ES-I3 (cell line): ENCODE measurements at regions not wholly inside any gene's neighbourhood (a gene's known extent, or its start where the extent isn't known, plus 50 kb on each side); places are given as distances from the start of the nearest gene placed in this dataset.
A peak's percentile ranks its signal among the peaks of the same experiment; 100 is the strongest.
"Not testable (repeated sequence)": the region's sequence is repeated elsewhere in the genome, so short reads cannot be mapped to it uniquely, and the experiment has no call there.

Experiments
- H3K36me3 ChIP-seq: 2 replicates; pipeline ENCODE4 v1.6.1; 2013; ENCODE audit warnings: mild to moderate bottlenecking, low read length, control low read depth, moderate library complexity; ENCODE audit not compliant: insufficient read depth
- H3K4me1 ChIP-seq: 2 replicates; pipeline ENCODE4 v1.6.1; 2013; ENCODE audit warnings: mild to moderate bottlenecking, control low read depth, low read length; ENCODE audit not compliant: insufficient read depth
- H3K9ac ChIP-seq: 2 replicates; pipeline ENCODE4 v1.6.1; 2013; ENCODE audit warnings: low read depth, mild to moderate bottlenecking, low read length, moderate library complexity
- H3K9me3 ChIP-seq: 2 replicates; pipeline ENCODE4 v1.6.1; 2013; ENCODE audit warnings: mild to moderate bottlenecking, low read length, moderate library complexity; ENCODE audit not compliant: control insufficient read depth, insufficient read depth

GRCh38 chr5:1963358-1963757 is 80.6 kb upstream of the IRX4 start:
- Histone ChIP-seq H3K36me3 (no peaks in the 10 kb centered on the region), H3K9me3 (no peaks in the 10 kb centered on the region), H3K4me1 (peaks cover 8% of the 10 kb centered on the region; the same call in 1 of the 2 replicates), H3K9ac (no peak overlapping the region)

DNA sequence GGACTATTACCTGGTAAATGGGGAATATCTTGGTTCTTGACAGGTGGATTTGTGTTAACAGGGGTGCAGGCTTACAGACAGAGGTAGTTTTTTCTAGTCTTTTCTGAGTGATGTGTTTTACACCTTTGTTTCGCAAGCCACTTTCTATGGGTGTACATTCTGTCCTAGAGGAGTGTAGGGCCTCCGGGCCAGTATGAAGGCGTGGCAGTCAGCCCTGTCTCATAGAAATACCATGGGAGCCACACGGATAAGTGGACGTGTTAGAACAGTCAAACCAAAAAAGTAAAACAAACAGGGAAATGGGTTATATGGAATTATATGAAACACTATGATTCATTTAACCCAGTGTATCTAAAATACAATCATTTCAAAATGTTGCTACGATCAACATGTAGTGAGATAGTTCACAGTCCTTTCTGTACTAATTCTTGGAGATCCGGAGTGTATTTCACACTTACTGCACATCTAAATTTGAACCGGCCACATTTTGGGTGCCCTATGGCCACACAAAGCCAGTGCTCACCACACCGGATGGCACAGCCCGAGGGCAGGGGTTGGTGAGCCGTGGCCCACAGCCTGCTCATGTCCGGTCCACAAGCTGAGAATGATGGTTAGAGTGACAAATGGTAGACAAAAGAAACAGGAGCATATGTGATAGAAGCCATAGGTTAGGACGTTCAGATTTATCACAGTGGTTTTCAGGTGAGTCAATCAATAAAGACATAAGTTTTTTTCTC is 80.1 kb upstream of the IRX4 start:
- H3K4me1 ChIP-seq = peaks cover 8% of the 10 kb centered on the region; the same call in 1 of the 2 replicates
- H3K9ac ChIP-seq = no peak overlapping the region
- H3K36me3 ChIP-seq = no peaks in the 10 kb centered on the region
- H3K9me3 ChIP-seq = no peaks in the 10 kb centered on the region

DNA sequence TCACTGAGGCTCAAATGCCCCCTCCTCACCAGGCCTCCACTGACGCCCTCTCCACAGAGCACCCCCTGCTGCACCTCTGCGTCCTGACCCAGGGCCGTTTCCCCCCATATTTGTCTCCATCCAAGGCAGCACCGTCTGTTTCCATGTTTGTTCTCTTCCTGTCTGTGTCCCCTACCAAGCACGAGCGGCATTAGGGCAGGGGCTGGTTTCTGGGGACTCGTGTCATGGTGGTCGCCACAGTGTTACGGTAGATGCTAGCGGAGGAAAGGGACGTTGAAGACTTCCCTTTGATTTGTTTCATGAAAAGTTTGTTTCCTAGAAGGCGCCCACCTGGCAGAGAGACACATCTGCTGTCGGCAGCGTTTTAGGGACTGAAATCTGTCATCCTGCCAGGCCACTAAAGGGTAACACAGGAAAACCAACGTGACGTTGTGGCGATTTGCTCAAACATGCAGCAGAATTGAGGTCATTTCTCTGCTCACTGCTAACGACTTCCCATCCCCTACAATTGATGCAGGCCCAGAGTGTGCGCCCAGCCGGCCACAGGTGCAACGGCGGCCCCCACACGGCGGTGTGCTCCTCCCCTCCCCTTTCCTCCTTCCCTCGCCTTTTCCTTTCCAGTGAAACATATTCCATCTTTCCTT is 79.3 kb upstream of the IRX4 start:
- peaks cover 8% of the 10 kb centered on the region; the same call in 1 of the 2 replicates for H3K4me1 ChIP-seq
- H3K9me3 ChIP-seq = no peaks in the 10 kb centered on the region
- H3K36me3 ChIP-seq = no peaks in the 10 kb centered on the region
- H3K9ac ChIP-seq = no peak overlapping the region

- Histone ChIP-seq H3K4me1 (peaks cover 5% of the 10 kb centered on the region; the same call in 1 of the 2 replicates), H3K9me3 (no peaks in the 10 kb centered on the region), H3K36me3 (no peaks in the 10 kb centered on the region), H3K9ac (no peak overlapping the region)
These were observed 78.7 kb upstream of the IRX4 start for GRCh38 chr5:1961304-1961946.

GRCh38 chr5:1960595-1961303 is 78.0 kb upstream of the IRX4 start:
- Histone ChIP-seq H3K4me1 (no peaks in the 10 kb centered on the region), H3K9ac (no peak overlapping the region), H3K9me3 (no peaks in the 10 kb centered on the region), H3K36me3 (no peaks in the 10 kb centered on the region)

- Histone ChIP-seq H3K4me1 (no peaks in the 10 kb centered on the region), H3K9me3 (no peaks in the 10 kb centered on the region), H3K36me3 (no peaks in the 10 kb centered on the region), H3K9ac (no peak overlapping the region)
These were observed 77.2 kb upstream of the IRX4 start for GRCh38 chr5:1959725-1960581.

DNA sequence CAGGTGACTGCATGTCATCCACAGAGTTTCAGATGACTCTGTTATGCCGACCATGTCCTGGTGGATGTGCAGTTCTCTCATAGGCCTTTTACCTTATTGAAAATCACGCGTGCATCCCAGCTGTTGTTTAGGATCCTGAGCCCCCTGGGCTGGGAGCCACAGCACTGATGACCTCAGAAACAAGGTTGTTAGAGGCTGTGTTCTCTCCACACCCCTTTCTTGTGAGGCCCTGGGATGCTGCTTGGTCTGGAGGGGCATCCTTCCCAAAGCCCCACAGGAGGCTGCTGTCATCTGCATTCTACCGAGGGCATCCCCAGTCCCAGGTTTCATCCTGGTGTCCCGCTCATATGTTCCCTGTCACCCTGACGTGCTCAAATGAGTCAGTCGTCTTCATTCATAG is 76.5 kb upstream of the IRX4 start:
- no peak overlapping the region for H3K9ac ChIP-seq
- no peaks in the 10 kb centered on the region for H3K36me3 ChIP-seq
- no peaks in the 10 kb centered on the region for H3K4me1 ChIP-seq
- H3K9me3 ChIP-seq = no peaks in the 10 kb centered on the region

- Histone ChIP-seq H3K9ac (no peak overlapping the region), H3K36me3 (no peaks in the 10 kb centered on the region), H3K4me1 (no peaks in the 10 kb centered on the region), H3K9me3 (no peaks in the 10 kb centered on the region)
These were observed 75.7 kb upstream of the IRX4 start for GRCh38 chr5:1958211-1959010.

DNA sequence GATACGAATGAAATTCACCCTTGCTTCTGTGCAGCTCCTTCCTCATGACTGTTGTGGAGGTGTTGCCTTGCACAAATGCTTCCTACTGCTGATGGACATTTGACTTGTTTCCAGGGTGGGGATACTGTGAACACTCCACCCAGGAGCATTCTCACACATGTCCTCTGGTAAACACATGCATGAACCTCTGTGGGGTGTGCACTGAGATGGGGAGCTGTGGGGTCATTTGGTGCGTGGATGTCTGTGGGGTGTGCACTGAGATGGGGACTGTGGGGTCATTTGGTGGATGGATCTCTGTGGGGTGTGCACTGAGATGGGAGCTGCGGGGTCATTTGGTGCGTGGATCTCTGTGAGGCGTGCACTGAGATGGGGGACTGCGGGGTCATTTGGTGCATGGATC is 72.9 kb upstream of the IRX4 start:
- Histone ChIP-seq H3K9ac (no peak overlapping the region), H3K9me3 (no peaks in the 10 kb centered on the region), H3K4me1 (peaks cover 6% of the 10 kb centered on the region; the same call in 1 of the 2 replicates), H3K36me3 (no peaks in the 10 kb centered on the region)

GRCh38 chr5:1953710-1954109 is 71.0 kb upstream of the IRX4 start:
- H3K36me3 ChIP-seq, H3K4me1 ChIP-seq, H3K9me3 ChIP-seq, H3K9ac ChIP-seq: not testable (repeated sequence)

GRCh38 chr5:1952444-1953099 is 69.8 kb upstream of the IRX4 start:
- Histone ChIP-seq H3K36me3 (no peaks in the 10 kb centered on the region), H3K4me1 (peaks cover 6% of the 10 kb centered on the region; the same call in 1 of the 2 replicates), H3K9ac (peak overlapping the region; percentile 12; the same call in 1 of the 2 replicates)

DNA sequence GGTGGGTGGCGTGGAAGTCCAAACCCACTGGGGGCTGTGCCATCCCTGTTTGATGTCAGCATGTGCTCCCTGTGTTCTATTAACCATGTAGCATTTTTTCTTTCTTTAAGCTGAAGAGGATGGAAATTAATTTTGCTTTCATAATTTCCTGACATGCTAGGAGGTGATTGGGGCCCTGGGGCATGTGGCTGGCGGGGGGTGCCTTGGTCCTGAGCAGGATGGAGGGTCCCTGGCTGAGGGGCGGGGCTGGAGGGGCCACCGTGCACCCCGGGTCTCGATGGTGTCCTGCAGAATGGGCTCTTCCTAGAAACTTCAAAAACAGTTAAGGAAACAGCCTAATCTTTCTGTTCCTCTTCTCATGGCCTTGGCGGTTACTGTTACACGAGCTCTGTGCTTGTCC is 69.3 kb upstream of the IRX4 start:
- peak overlapping the region; percentile 12; the same call in 1 of the 2 replicates for H3K9ac ChIP-seq
- no peaks in the 10 kb centered on the region for H3K36me3 ChIP-seq
- H3K9me3 ChIP-seq = no peaks in the 10 kb centered on the region
- peaks cover 6% of the 10 kb centered on the region; the same call in 1 of the 2 replicates for H3K4me1 ChIP-seq

More at GRCh38 chr5:1952444-1953099, 69.8 kb upstream of the IRX4 start:
- no peaks in the 10 kb centered on the region for H3K9me3 ChIP-seq
